GM21825 (cell line): ENCODE measurements at regions not wholly inside any gene's neighbourhood (a gene's known extent, or its start where the extent isn't known, plus 50 kb on each side); places are given as distances from the start of the nearest gene placed in this dataset.

Experiments
- ATAC-seq: cut with Tn5 transposase; IDR thresholded peaks from one replicate; pipeline ENCODE4 v1.9.1; 2021; ENCODE audit warnings: mild to moderate bottlenecking, moderate library complexity; ENCODE audit not compliant: unreplicated experiment

DNA sequence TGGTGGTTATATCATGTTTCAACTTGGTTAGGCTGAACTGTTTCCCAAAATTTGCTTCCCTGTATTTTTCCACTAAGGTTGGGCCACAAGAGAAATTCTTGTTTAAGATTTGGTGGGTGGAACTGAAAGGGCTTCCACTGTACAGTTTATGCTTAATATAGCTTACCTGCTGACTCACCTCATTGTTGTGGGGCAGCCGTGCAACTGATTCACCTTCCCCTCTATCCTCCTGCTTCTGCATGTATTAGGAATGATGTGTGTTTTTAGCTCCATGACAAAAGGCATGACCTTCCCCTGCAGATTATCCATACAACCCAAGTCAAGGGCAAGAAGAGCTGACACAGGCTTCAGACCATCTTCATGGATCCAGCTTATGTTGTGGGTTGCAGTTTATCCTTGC, 98.4 kb upstream of the GULP1 start:
- ATAC-seq: no peak

DNA sequence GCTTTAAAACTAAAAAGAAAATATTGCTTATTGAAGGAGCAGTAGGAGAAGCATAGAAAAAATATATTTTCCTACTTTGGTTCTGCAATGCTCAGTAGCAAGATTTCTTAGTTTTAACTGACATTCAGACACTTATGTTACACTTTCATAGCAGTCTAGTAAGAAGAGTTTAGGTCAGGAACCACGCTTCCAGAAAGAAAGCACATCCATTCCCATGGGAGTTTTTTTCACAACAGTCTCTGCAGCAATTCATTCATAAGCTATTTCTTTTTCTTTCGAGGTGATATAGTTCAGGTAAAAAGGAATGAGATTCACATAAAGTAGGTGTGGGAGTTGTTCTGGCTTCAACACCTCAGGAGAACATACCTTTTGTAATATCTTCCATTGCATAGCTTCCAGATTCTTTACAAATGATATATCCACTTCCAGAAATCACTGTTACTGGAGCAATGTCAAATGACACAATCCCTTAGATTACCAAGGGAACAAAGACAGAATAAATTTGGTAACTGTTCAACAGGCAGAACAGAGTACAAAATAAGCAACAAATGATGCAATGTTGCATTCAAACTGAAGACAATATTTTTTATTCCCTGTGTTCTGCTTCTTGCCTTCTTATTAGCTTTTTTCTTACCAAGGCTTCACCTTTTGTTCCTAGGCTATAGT, 95.2 kb upstream of the GULP1 start:
- no peak for ATAC-seq

DNA sequence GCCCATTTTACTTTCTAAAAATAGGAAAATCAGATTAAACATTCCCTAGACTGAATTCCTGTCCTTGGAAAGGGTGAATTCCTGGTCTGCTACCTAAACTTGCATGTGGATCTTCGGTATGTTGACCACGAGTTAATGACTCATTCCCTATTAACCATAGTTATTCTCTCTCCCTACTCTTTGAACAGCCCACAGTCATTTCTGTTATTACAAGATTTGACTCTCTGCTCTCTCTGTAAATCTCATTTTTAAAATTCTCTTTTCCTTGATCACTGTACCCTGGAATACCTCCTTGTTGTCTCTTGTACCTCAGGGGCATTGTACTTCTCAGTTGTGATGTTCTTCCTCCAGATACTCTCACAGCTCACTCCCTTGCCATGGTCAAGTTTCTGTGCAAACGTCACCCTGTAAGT, 92.0 kb upstream of the GULP1 start:
- ATAC-seq: no peak

DNA sequence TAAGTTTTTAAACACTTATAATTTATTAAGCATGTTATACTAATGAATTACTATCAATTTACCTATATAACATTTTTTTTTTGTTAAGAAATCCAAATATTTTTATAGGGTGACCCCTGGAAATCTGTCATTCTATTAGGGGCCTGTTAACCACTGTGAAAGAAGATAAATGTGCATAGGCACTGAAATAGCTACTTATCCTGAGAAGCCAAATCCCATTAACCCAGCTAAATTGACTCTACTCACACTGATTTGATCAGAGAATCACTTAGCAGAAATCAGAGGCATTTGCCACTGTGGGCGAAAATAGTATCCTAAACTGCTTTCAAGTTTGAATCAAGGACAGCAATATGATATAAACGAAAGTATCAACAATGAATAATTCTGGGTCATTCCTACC, 90.0 kb upstream of the GULP1 start:
- no peak for ATAC-seq

DNA sequence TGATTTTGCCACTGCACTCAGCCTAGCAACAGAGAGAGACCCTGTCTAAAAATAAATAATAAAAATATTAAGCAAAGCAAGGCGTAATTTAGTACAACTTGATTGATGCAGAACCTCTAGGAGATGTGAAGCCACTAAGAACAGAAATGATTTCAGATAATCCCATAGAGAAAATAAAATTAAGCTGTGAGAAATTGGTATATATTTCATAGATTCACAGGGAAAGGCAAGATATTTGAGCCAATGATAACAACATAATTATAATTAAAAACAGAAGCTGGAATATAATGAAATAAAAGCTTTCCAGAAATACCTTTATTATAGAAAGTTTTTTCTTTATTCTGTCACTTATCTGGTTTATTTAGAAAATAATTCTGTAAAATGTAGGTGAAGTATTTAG, 88.9 kb upstream of the GULP1 start:
- ATAC-seq: no peak

DNA sequence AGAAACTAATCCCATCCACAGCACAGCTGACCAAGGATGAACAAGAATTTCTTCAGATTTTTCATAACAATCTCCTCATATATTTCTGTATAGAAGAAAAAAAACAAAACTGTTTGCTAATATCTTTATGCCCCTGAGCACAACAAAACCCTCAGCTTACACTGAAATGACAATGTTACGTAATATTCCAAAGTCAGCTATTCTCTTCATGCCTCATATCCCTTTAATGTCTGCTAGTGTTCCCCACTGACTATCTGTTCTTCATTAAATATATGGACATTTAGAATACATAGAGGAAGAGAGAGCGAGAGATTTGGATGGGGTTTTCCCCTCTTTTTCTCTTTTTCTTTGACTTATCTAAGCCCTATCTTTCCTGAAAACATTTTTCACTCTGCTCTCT, 87.9 kb upstream of the GULP1 start:
- ATAC-seq: no peak

DNA sequence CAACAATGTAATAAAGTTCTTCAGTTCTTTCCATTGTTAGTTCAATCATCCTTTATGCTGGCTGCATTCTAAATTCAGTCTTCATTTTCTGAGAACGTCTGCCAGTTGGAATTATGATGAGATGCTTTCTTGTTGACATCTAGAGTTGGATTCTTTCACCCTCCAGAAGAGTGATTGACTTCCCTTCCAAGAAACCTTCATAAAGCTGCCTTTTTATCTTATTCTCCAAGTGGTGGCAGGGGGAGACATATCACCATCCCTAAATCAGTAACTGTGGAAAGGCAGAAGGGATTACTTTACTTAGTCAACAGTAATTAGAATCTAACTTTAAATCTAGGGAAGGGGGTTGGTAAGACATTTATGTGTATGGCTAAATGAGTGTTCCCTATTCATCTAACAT, 86.8 kb upstream of the GULP1 start:
- ATAC-seq: no peak

DNA sequence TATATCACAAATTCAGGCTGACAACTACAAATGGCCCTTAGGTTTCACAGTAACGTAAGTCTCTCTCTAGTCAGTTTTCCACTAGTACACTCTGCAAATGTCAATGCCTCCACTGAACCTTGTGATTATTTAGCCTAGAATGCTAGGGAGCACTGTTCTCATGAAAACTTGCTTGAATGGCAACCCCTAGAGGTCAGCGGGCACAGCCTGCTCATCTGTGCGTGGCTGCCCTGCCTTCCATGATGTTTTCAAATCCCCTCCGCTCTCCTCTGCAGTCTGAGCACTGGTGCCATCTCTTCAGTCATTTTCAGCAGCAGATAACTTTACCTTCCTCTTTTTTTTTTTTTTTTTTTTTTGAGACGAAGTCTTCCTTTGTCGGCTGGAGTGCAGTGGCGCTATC, 84.1 kb upstream of the GULP1 start:
- ATAC-seq: no peak

DNA sequence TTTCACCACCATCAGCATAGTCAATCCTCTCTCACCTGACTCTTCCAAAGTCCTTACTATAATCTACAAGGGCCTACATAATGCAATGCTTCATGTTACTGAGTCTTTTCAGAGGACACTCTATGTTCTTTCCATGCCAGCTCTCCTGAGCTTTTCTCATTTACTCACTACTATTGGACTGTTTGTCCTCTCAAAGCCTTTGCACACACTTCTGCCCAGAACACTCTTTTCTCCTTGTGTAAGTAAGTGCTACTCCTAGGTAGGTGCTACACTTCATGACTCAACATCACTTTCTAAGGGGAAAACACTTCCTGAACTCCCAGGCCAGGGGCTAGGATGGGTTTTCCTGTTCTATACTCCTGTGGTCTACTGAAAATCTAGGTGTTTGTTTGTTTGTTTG, 82.5 kb upstream of the GULP1 start:
- ATAC-seq: no peak

DNA sequence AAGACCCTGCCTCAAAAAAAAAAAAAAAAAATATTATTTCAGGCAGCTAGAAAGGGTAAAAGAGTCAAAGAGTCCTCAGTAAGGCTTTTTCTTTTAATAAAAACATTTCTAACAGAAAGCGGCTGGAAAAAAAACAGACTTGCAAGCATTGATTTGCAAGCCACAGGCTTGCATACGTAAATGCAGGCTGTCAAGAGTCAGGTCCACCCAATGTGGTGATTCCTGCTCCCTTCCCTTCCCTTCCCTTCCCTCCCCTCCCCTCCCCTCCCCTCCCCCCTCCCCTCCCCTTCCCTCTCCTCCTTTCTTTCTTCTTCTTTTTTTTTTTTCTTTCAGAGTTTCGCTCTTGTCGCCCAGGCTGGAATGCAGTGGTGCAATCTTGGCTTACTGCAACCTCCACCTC, 74.4 kb upstream of the GULP1 start:
- no peak for ATAC-seq

DNA sequence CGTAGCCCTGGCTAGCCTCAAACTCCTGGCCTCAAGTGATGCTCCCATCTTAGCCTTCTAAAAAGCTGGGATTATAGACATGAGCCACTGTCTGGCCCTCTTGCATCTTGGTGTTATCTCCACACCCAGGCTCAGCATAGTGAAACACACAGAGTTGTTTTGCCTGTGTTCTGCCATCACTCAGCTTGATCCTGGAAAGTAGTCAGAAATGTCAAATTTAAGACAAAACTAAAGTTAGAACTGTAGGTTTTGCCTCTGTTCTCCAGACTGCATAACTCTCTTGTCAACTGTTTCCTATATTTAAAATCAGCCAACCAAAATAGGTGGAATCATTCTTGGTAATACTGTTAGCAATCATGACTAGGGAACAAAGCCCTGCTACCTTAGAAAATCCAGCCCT, 72.1 kb upstream of the GULP1 start:
- no peak for ATAC-seq

DNA sequence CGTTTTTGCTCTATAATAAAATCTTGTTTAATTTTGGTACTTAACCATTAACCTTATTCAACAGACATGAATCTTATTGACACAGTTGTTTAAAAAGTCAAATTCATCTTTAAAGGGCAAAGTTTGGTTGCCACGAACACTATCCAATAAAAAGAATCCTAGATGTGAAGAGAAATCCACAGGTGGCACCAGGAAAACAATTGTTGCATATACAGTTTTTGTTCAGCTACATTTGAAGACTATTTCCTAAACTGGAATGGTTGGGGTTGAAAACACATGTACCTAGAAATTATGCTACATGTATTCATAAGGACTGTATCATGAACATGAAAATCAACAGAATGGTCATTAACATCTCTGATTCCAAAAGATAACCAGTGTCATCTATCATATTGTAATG, 71.1 kb upstream of the GULP1 start:
- ATAC-seq: no peak

DNA sequence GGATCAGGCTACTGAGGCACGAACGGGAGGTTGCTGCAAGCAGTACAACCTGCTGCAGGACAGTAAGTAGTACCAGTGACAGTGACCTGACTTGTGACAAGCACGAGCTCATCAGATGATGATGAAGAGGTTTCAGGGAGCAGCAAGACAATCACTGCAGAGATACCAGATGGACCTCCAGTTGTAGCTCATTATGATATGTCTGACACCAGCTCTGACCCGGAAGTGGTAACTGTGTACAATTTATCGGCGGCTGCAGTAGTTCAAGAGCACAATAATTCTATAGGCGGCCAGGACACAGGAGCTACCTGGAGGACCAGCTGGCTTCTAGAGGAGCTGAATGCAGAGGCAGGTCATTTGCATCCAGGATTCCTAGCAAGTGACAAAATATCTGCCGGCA, 64.0 kb upstream of the GULP1 start:
- ATAC-seq: no peak

DNA sequence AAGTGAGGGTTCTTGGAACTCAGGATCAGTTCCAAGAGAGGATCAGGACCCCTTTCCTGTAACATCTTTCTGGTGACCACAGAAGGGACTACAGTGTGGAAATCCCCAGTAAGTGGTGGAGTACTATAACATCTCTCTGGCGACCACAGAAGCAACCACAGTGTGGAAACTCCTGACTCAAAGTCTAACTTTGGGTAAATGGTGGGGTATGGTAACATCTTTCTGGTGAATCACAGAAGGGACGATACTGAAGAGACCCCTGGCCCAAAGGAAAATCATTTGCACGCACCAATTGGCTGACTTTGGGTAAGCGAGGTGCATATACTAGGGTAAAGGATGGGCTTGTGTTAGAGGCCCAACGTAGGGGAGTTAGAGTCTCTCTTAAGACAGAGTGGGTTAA, 56.3 kb upstream of the GULP1 start:
- no peak for ATAC-seq

DNA sequence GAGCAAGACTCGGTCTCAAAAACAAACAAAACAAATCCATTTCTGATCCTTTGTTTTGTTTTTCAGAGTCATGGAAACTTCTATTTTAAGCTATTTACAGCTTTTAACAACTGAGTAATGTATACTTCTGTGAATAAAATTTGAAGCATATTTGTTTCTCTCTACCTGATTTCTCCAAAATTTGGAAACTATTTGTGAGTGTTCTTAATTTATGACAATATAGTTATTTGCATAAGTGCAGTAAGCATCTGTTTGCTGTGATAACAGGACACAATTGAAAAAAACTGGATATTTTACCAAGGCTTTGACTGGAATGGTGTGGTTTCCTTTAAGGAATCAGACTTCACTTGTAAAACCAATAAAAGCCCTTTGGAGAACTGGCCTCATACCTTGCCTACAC, 53.3 kb upstream of the GULP1 start:
- no peak for ATAC-seq
